ENCODE measurements at regions not wholly inside any gene's neighbourhood (a gene's known extent, or its start where the extent isn't known, plus 50 kb on each side); places are given as distances from the start of the nearest gene placed in this dataset.
A peak's percentile ranks its signal among the peaks of the same experiment; 100 is the strongest.

DNA sequence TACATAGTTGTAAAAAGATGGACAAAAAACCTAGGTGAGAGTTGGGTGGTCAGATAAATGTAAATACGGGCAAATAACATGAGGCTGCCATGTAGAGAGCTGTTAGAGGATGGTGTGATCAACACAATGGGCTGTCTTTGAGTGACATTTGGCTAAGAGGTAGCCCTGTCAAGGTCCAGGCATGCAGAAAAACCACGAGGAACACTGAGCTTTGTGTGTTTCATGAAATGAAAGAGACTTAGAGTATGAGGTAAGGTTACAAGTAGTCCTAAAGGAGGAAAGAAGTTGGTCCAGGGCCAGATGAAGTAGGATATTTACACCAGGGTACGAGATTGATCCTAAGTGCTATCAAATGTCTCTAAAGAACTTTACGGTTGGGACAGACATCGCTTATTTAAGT, 160.9 kb downstream of the RDH14 start:
- peaks cover 7% of the 10 kb centered on the region for H3K27me3 Mint-ChIP-seq
- no peaks in the 10 kb centered on the region for H3K9me3 Mint-ChIP-seq
- no peaks in the 10 kb centered on the region for H3K36me3 Mint-ChIP-seq
- no peak overlapping the region for H3K27ac Mint-ChIP-seq
- H3K4me3 Mint-ChIP-seq, result no peak overlapping the region
- no peak for ATAC-seq (ENCODE audit: low read depth)
- no peaks in the 10 kb centered on the region for H3K4me1 Mint-ChIP-seq
- DNase-seq (ENCODE audit: low spot score in 2 of 2), result no peak

DNA sequence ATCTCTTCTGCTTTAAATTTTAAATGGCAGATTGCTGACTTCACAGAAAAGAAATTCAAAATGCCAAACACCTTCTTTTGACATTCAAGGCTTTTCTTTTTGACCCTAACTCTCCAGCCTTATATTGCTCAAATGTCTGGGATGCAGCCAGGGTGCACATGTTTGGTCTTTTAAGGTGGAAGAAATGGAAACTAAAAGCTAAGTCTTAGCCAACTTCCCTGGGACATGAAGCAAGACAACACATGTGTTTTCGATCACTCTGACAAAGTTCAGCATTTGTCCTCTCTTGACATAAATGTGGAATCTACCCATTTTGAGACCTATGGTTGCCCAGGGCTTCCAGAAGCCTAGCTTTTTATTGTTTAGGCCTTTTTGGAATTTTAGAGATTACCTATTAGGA, 161.6 kb downstream of the RDH14 start:
- DNase-seq (ENCODE audit: low spot score in 2 of 2) (no peak), ATAC-seq (ENCODE audit: low read depth) (no peak)

DNA sequence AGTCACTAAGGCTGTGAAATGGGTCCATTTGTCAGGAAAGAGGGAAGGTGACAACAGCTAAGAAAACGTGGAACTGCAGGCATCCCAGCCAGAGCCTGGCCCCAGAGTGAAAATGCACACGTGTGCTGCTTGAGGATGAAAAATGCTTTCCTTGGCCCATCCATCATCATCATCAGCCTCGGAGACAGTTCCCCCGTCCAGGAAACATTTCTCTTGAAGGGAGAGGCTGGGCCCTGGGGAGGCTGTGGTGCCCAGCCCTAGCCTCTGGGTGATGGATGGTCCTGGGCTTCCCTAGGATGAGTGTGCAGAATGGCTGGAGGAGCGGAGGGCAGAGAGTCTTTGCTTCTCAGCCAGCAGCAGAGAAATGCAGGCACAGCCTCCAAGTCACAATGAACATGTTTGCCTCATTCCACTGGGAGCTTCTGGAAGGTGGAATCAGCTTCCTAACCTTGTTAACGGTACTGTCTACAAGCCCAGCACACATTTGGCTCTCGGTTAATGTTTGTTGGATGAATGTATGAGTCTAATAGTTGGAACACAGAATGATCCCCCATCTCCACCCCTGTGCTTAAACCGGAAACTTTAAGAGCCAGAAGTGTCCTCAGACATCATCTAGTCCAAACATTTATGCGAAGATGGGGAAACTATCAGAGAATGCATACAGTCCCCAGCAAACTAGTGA, 164.0 kb downstream of the RDH14 start:
- no peak for DNase-seq (ENCODE audit: low spot score in 2 of 2)
- no peaks in the 10 kb centered on the region for H3K36me3 Mint-ChIP-seq
- H3K4me1 Mint-ChIP-seq, result no peaks in the 10 kb centered on the region
- H3K27ac Mint-ChIP-seq, result no peak overlapping the region
- H3K9me3 Mint-ChIP-seq, result no peaks in the 10 kb centered on the region
- peaks cover 7% of the 10 kb centered on the region for H3K27me3 Mint-ChIP-seq
- no peak for ATAC-seq (ENCODE audit: low read depth)
- no peak overlapping the region for H3K4me3 Mint-ChIP-seq

More for the DNA sequence above, 161.6 kb downstream of the RDH14 start:
- no peak overlapping the region for H3K27ac Mint-ChIP-seq
- no peak overlapping the region for H3K4me3 Mint-ChIP-seq
- no peaks in the 10 kb centered on the region for H3K9me3 Mint-ChIP-seq
- no peaks in the 10 kb centered on the region for H3K4me1 Mint-ChIP-seq
- H3K36me3 Mint-ChIP-seq, result no peaks in the 10 kb centered on the region
- H3K27me3 Mint-ChIP-seq, result peaks cover 10% of the 10 kb centered on the region

DNA sequence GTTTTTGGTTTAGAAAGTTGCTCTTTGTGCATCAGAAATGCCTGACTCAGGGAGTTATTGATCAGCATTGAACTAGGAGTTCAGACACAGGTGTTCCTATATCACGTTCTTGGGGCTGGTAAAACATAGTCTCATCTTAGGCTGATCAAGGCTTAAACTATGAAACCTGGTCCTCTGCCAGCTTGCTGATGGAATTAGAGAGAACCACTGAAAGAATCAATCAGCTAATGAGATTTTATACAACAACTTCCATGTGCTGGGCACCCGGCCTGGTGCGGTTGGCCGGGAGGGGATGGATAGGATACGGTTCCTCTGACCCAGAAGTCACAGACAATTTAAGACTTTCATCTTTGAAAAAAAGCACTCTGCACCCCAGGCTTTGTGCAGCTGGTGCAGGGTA, 164.9 kb downstream of the RDH14 start:
- Mint-ChIP-seq H3K9me3 (no peaks in the 10 kb centered on the region), H3K4me1 (no peaks in the 10 kb centered on the region), H3K27ac (no peak overlapping the region), H3K36me3 (no peaks in the 10 kb centered on the region), H3K27me3 (peaks cover 7% of the 10 kb centered on the region), H3K4me3 (no peak overlapping the region)
- no peak for DNase-seq (ENCODE audit: low spot score in 2 of 2)
- no peak for ATAC-seq (ENCODE audit: low read depth)

DNA sequence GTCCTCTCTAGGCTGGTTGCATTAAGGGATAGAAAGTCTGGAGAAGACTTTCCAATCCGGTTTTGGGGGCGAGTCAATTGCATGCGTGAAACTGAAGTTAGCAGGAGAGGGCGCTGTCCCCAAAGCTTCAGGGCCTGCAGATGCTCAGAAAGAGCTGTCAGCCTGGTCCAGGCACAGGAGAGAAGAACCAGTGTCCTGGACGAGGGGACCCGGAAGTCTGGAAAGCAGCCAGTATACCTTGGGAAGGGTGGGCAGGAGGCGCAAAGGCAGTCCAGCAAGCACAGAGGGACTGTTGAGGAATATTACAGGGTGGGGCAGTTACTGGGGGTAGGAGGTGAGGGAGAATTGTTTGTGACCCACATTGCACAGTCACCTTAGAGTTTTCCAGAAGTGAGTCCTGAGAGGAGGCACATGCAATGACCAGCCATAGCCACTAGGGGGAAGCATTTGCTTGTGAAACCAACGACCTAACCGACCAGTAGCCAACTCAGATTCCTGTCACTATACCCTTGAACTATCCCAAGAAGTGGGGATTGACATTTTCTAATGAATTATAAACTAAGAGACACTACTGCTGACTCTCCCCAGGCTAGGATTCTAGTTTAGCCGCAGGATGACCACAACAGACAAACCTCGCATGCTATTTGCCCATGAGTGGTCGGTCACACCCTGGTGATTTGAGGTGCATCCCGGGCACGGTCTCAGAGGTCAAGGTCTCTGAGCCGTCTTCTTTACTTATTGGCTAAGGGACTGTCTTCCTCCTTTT, 172.8 kb downstream of the RDH14 start:
- no peaks in the 10 kb centered on the region for H3K9me3 Mint-ChIP-seq
- no peak overlapping the region for H3K27ac Mint-ChIP-seq
- H3K27me3 Mint-ChIP-seq, result peaks cover 2% of the 10 kb centered on the region
- no peaks in the 10 kb centered on the region for H3K36me3 Mint-ChIP-seq
- DNase-seq (ENCODE audit: low spot score in 2 of 2) (peak; percentile 58 to 64), ATAC-seq (ENCODE audit: low read depth) (peak; percentile 60)
- H3K4me1 Mint-ChIP-seq, result no peaks in the 10 kb centered on the region
- no peak overlapping the region for H3K4me3 Mint-ChIP-seq

DNA sequence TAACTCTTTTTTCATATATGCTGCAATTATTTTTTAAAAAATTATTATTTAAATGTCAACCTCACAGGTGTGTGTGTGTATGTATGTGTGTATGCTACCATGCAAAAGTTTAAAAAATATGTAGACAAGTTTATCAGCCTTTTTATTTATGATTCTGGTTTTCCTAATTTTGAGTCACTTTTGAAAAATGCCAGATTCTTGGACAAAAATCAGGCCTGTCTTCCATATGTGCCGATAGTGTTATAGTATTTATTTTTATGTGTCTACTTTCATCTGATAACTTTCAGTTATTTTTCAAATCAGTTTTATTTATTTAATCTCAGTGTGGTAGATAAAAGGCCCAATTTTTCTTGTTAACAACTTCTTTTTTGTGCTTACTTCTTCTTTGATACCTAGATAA, 176.2 kb downstream of the RDH14 start:
- Mint-ChIP-seq H3K9me3 (no peaks in the 10 kb centered on the region), H3K27me3 (peaks cover 4% of the 10 kb centered on the region), H3K4me3 (no peak overlapping the region), H3K4me1 (no peaks in the 10 kb centered on the region), H3K27ac (no peak overlapping the region), H3K36me3 (no peaks in the 10 kb centered on the region)
- ATAC-seq (ENCODE audit: low read depth) (no peak), DNase-seq (ENCODE audit: low spot score in 2 of 2) (no peak)

DNA sequence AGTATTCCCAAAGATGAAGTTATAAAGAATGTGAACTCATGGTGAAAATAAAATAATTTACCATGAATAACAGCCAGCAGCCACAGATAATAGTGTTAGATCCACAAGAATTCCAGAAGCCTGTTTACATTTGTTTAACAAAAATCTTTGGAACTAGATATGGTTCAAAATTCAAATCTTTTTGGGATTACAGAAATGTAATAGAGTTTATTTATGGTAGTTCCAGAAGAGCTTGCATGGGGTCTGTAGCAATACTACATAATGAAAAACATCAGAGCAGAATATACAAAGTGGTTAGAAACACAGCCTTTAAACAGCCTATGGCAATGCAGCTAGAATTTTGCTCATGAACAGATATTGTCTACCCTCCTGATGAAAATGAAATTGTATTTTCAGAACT, 179.1 kb downstream of the RDH14 start:
- ATAC-seq (ENCODE audit: low read depth), result no peak
- peaks cover 7% of the 10 kb centered on the region for H3K27me3 Mint-ChIP-seq
- H3K36me3 Mint-ChIP-seq, result no peaks in the 10 kb centered on the region

DNA sequence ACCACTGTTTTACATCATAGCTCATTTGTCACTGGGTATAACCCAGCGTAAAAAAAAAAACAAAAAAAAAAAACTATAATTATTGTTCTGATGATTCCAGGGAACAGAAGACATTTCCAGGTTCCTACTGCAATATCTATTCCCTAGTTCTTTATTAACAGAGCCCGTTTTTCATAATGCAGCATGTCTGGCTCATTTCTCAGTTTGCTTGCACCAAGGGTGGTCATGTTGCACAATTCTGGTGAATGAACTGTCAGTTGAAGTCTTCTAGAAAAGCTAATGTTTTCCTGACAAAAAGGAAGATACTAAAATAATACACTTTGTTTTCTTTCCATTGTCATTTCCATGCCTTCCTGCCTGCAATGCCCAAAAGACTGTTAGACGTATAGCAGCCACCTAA, 180.1 kb downstream of the RDH14 start:
- peaks cover 6% of the 10 kb centered on the region for H3K27me3 Mint-ChIP-seq
- H3K4me3 Mint-ChIP-seq, result no peak overlapping the region
- peaks cover 2% of the 10 kb centered on the region for H3K4me1 Mint-ChIP-seq
- no peak for ATAC-seq (ENCODE audit: low read depth)
- no peak overlapping the region for H3K27ac Mint-ChIP-seq
- DNase-seq (ENCODE audit: low spot score in 2 of 2), result no peak
- no peaks in the 10 kb centered on the region for H3K36me3 Mint-ChIP-seq
- H3K9me3 Mint-ChIP-seq, result no peaks in the 10 kb centered on the region

More for the DNA sequence above, 179.1 kb downstream of the RDH14 start:
- no peak for DNase-seq (ENCODE audit: low spot score in 2 of 2)
- H3K4me1 Mint-ChIP-seq, result peaks cover 2% of the 10 kb centered on the region
- no peak overlapping the region for H3K4me3 Mint-ChIP-seq
- H3K9me3 Mint-ChIP-seq, result no peaks in the 10 kb centered on the region
- no peak overlapping the region for H3K27ac Mint-ChIP-seq

DNA sequence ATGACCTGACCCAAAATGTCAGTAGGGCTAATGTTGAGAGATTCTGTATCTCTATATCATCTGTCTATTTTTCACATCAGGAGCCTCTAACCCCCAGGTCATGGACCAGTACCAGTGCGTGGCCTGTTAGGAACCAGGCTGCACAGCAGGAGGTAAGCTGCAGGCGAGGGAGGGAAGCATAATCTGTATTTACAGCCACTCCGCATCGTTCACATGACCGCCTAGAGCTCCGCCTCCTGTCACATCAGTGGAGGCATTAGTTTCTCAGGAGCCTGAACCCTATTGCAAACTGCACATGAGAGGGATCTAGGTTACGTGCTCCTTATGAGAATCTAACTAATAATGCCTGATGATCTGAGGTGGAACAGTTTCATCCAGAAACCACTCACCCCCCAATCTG, 180.6 kb downstream of the RDH14 start:
- Mint-ChIP-seq H3K27ac (no peak overlapping the region), H3K36me3 (no peaks in the 10 kb centered on the region), H3K4me3 (no peak overlapping the region), H3K4me1 (peaks cover 2% of the 10 kb centered on the region), H3K9me3 (no peaks in the 10 kb centered on the region), H3K27me3 (peaks cover 6% of the 10 kb centered on the region)
- DNase-seq (ENCODE audit: low spot score in 2 of 2) (no peak), ATAC-seq (ENCODE audit: low read depth) (no peak)

DNA sequence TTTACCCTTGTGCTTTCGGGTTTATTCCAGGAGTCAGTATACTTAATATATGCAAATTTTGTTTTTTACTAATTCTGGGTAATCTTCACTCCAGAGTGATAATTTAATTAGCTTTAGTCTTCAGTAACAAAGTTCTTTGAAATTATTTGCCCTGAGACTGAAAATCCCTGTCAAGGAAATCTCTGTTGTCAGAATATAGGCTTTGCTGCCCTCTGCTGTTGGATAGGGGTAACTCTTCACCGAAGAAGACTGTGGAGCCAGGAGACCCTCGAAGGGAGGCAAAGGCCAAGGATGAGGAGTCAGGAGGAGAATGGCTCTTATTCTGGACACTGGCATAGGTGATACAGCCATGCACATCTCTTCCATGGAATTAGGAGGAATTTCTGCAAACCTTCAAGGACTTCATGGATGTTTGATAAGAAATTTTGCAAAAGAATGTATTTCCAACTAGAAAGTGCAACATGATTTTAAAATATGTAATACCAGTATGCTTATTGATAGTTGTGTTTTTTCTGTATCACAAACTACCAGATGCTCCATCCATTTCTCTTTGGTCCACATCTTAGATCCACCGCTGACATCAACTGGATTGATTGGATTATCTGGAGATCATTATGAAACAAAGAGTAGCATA, 182.3 kb downstream of the RDH14 start:
- H3K9me3 Mint-ChIP-seq, result no peaks in the 10 kb centered on the region
- H3K4me1 Mint-ChIP-seq, result peaks cover 2% of the 10 kb centered on the region
- DNase-seq (ENCODE audit: low spot score in 2 of 2) (peak; percentile 16 to 20), ATAC-seq (ENCODE audit: low read depth) (no peak)
- H3K36me3 Mint-ChIP-seq, result no peaks in the 10 kb centered on the region
- no peak overlapping the region for H3K4me3 Mint-ChIP-seq
- peaks cover 6% of the 10 kb centered on the region for H3K27me3 Mint-ChIP-seq
- no peak overlapping the region for H3K27ac Mint-ChIP-seq

DNA sequence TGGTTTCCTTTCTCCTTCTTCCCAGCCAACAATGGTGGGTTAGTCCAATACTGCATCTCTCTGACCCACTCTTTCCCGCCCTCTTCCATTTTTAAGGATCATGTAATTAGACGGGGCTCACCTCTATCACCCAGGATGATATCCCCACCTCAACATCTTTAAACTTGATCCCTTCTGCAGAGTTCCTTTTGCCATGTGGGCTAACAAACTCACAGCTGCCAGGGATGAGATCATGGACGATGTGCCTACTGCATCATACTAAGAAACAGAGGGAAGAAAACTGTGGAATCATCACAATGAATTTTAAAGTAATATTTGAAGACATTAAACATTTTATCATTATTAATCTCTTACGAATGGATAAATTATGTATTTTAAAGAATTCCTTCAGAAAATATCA, 183.5 kb downstream of the RDH14 start:
- ATAC-seq (ENCODE audit: low read depth) (no peak), DNase-seq (ENCODE audit: low spot score in 2 of 2) (no peak)
- peaks cover 2% of the 10 kb centered on the region for H3K4me1 Mint-ChIP-seq
- peaks cover 7% of the 10 kb centered on the region for H3K27me3 Mint-ChIP-seq
- no peak overlapping the region for H3K4me3 Mint-ChIP-seq
- no peaks in the 10 kb centered on the region for H3K36me3 Mint-ChIP-seq
- no peak overlapping the region for H3K27ac Mint-ChIP-seq
- no peaks in the 10 kb centered on the region for H3K9me3 Mint-ChIP-seq

DNA sequence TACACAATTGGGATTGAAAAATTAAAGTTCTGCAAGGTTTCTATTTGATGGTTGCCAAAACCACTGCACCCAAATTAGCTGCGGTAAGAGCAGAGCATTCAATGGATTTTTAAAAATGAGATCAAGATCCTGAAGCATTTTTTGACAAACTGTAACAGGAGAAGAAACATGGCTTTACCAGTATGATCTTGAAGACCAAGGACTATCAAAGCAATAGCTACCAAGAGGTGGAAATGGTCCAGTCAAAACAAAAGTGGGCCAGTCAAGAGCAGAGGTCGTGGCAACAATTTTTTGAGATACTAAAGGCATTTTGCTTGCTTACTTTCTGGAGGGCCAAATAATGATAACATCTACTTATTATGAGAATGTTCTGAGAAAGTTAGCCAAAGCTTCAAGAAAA, 186.8 kb downstream of the RDH14 start:
- H3K36me3 Mint-ChIP-seq, result no peaks in the 10 kb centered on the region
- peaks cover 2% of the 10 kb centered on the region for H3K4me1 Mint-ChIP-seq
- H3K27ac Mint-ChIP-seq, result no peak overlapping the region
- DNase-seq (ENCODE audit: low spot score in 2 of 2), result no peak
- H3K9me3 Mint-ChIP-seq, result no peaks in the 10 kb centered on the region
- no peak for ATAC-seq (ENCODE audit: low read depth)
- peaks cover 10% of the 10 kb centered on the region for H3K27me3 Mint-ChIP-seq
- no peak overlapping the region for H3K4me3 Mint-ChIP-seq

DNA sequence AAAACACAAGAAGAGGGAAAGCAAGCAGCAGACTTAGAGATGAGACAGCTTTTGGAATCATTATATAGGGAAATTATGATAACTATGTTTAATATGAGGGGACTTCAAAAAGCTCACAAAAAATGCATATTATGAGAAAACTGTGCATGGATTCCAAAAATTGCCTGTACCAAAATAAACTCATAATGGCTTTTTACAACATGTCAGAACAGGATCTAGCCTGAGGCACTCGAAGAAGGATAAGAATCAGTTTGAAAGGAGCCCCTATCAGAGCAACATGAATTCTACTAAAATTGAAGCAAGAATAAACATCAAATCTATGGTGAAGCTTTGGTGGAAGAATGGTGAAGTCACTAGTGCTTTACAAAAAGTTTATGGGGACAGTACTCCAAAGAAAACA, 187.4 kb downstream of the RDH14 start:
- DNase-seq (ENCODE audit: low spot score in 2 of 2) (no peak), ATAC-seq (ENCODE audit: low read depth) (no peak)
- H3K9me3 Mint-ChIP-seq, result no peaks in the 10 kb centered on the region
- H3K4me3 Mint-ChIP-seq, result no peak overlapping the region
- no peaks in the 10 kb centered on the region for H3K36me3 Mint-ChIP-seq
- peaks cover under 1% of the 10 kb centered on the region for H3K4me1 Mint-ChIP-seq
- H3K27me3 Mint-ChIP-seq, result peaks cover 7% of the 10 kb centered on the region
- H3K27ac Mint-ChIP-seq, result no peak overlapping the region

DNA sequence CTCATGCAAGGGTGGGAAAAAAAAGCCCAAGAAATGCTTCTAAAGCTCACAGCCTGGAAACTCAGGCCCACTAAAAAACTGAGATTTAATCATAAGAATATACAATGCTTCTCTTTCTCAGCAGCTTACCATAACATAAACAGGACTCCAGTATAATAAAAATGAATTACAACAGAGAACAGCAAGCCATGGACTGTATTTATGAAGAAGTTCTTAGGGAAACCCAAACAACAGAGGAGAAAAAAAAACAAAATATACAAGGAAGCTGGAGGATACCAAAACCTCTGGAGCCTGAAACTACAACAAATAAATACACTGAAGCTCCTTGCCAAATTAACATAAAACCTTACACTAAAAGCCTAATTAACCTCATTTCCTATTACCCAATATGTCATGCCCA, 187.8 kb downstream of the RDH14 start:
- Mint-ChIP-seq H3K27me3 (peaks cover 7% of the 10 kb centered on the region), H3K36me3 (no peaks in the 10 kb centered on the region), H3K9me3 (no peaks in the 10 kb centered on the region), H3K27ac (no peak overlapping the region), H3K4me3 (no peak overlapping the region), H3K4me1 (no peaks in the 10 kb centered on the region)
- DNase-seq (ENCODE audit: low spot score in 2 of 2) (no peak), ATAC-seq (ENCODE audit: low read depth) (no peak)

Data from memory B cell (primary cell).